HCT116 (cell line): ENCODE measurements at regions not wholly inside any gene's neighbourhood (a gene's known extent, or its start where the extent isn't known, plus 50 kb on each side); places are given as distances from the start of the nearest gene placed in this dataset.

ENCODE experiments used
- ATAC-seq: fragments of 200-7000 bp; cut with Tn5 transposase; 2 replicates; pipeline ENCODE4 v1.9.1; 2020; ENCODE audit warnings: mild to moderate bottlenecking, moderate library complexity
- BruUV-seq: library from RNA; stranded (reverse); fragments of 400-500 nt; replicated peaks from 2 replicates; lab custom pipeline; 2021; lab: Mats Ljungman, UMichigan
- CTCF ChIA-PET: fragments of 300-600 bp; sonication (Branson Sonifier 250); formaldehyde crosslinking; loops from one replicate; lab custom pipeline; 2021; ENCODE audit warnings: antibody characterized with exemption; lab: Charles Lee
- POLR2A ChIA-PET: fragments of 300-600, 350-600 bp; sonication (Branson Sonifier 250); formaldehyde crosslinking; loops from one replicate; lab custom pipeline; 2021; ENCODE audit warnings: antibody characterized with exemption; lab: Charles Lee
- RAD21 ChIA-PET, 2 experiments: fragments of 300-600 bp; sonication (Branson Sonifier 250); formaldehyde crosslinking; loops; one replicate each; lab custom pipeline; 2023; ENCODE audit warnings: low total read pairs in 2 of 2; ENCODE audit not compliant: uncharacterized antibody in 2 of 2, unreplicated experiment in 2 of 2, low non-redundant PET in 1 of 2; lab: Charles Lee
- DNase-seq: peaks from one replicate; pipeline ENCODE4 v3.0.0-alpha.2; 2010; ENCODE audit warnings: low read depth, low spot score
- H2AFZ ChIP-seq: fragments of 200-600 bp; shearing (Covaris generic), sonication (generic); 2 replicates; pipeline ENCODE4 v1.6.1; 2017; ENCODE audit warnings: low read depth, mixed run types, mixed read lengths, antibody characterized with exemption, low read length; ENCODE audit not compliant: poor library complexity, severe bottlenecking
- H3K27ac ChIP-seq: 2 replicates; pipeline ENCODE4 v1.5.1; 2012; ENCODE audit warnings: low read depth, low read length
- H3K27me3 ChIP-seq: fragments of 200-600 bp; sonication (generic); 2 replicates; pipeline ENCODE4 v1.6.1; 2016; ENCODE audit warnings: mixed run types, low read length, mixed read lengths; ENCODE audit not compliant: insufficient read depth
- H3K36me3 ChIP-seq, 2 experiments: fragments of 200-500 bp in 1 of 2; fragments of 200-600 bp in 1 of 2; sonication (Bioruptor generic) in 1 of 2; sonication (generic) in 1 of 2; 2 replicates each; pipeline versions ENCODE4 v1.5.1 to v1.6.1; 2014 to 2016; ENCODE audit warnings: low read length in 2 of 2, inconsistent platforms in 1 of 2, mixed read lengths in 1 of 2, mixed run types in 1 of 2; ENCODE audit not compliant: insufficient read depth in 2 of 2, control insufficient read depth in 1 of 2
- H3K4me1 ChIP-seq, 2 experiments: fragments of 200-600 bp in 1 of 2; sonication (generic) in 1 of 2; 2 replicates each; pipeline versions ENCODE4 v1.5.1 to v1.6.1; 2012 to 2017; ENCODE audit warnings: low read length in 2 of 2, inconsistent platforms in 1 of 2, mild to moderate bottlenecking in 1 of 2, mixed read lengths in 1 of 2, mixed run types in 1 of 2, moderate library complexity in 1 of 2; ENCODE audit not compliant: insufficient read depth in 2 of 2, control insufficient read depth in 1 of 2
- H3K4me2 ChIP-seq: fragments of 200-600 bp; sonication (generic); 2 replicates; pipeline ENCODE4 v1.6.1; 2017; ENCODE audit warnings: mixed run types, low read length, mixed read lengths
- H3K4me3 ChIP-seq, 2 experiments: fragments of 200-600 bp in 1 of 2; sonication (generic) in 1 of 2; replicated peaks in 1 of 2; 2 replicates each; pipeline ENCODE4 v1.5.1; 2011 to 2016; ENCODE audit warnings: low read length in 2 of 2, control low read depth in 1 of 2, low read depth in 1 of 2, mild to moderate bottlenecking in 1 of 2, mixed read lengths in 1 of 2, mixed run types in 1 of 2
- H3K79me2 ChIP-seq: fragments of 200-600 bp; sonication (generic); 2 replicates; pipeline ENCODE4 v1.6.1; 2017; ENCODE audit warnings: mild to moderate bottlenecking, mixed run types, low read length, moderate library complexity, mixed read lengths; ENCODE audit not compliant: insufficient read depth
- H3K9ac ChIP-seq: fragments of 200-600 bp; sonication (generic); 2 replicates; pipeline ENCODE4 v1.6.1; 2016; ENCODE audit warnings: low read length, mixed read lengths
- H3K9me2 ChIP-seq: fragments of 200-600 bp; sonication (generic), shearing (Covaris generic); 2 replicates; pipeline ENCODE4 v1.6.1; 2017; ENCODE audit warnings: mixed run types, mild to moderate bottlenecking, moderate library complexity; ENCODE audit not compliant: insufficient read depth
- H3K9me3 ChIP-seq, 2 experiments: fragments of 200-500 bp in 1 of 2; fragments of 200-600 bp in 1 of 2; sonication (Bioruptor generic) in 1 of 2; sonication (generic) in 1 of 2; 2 replicates each; pipeline ENCODE4 v1.6.1; 2014 to 2017; ENCODE audit warnings: low read length in 2 of 2, mixed read lengths in 2 of 2, inconsistent platforms in 1 of 2, low read depth in 1 of 2, mild to moderate bottlenecking in 1 of 2, mixed run types in 1 of 2, moderate library complexity in 1 of 2; ENCODE audit not compliant: control insufficient read depth in 1 of 2, insufficient read depth in 1 of 2
- H4K20me1 ChIP-seq: fragments of 200-600 bp; sonication (generic), shearing (Covaris generic); 2 replicates; pipeline ENCODE4 v1.6.1; 2017; ENCODE audit warnings: mixed run types, mild to moderate bottlenecking, moderate library complexity; ENCODE audit not compliant: insufficient read depth
- CBX3 ChIP-seq: IDR thresholded peaks from 2 replicates; pipeline ENCODE4 v1.6.1; 2012; ENCODE audit warnings: low read depth
- ELF1 ChIP-seq: IDR thresholded peaks from 2 replicates; pipeline ENCODE4 v1.6.1; 2012; ENCODE audit warnings: low read depth, borderline replicate concordance
- FOSL1 ChIP-seq: IDR thresholded peaks from 2 replicates; pipeline ENCODE4 v1.6.1; 2012; ENCODE audit warnings: low read depth
- JUND ChIP-seq: IDR thresholded peaks from 2 replicates; pipeline ENCODE4 v1.6.1; 2012
- RAD21 ChIP-seq: IDR thresholded peaks from 2 replicates; pipeline ENCODE4 v1.6.1; 2012; ENCODE audit warnings: low read depth, mild to moderate bottlenecking
- SRF ChIP-seq: IDR thresholded peaks from 2 replicates; pipeline ENCODE4 v1.6.1; 2012; ENCODE audit warnings: low read depth
- YY1 ChIP-seq: IDR thresholded peaks from 2 replicates; pipeline ENCODE4 v1.6.1; 2011; ENCODE audit warnings: low read length, low read depth, moderate library complexity, mild to moderate bottlenecking; ENCODE audit not compliant: insufficient replicate concordance; ENCODE audit errors: extremely low read depth
- intact Hi-C: fragments of 100-400 bp; cut with micrococcal nuclease; formaldehyde crosslinking; loops from 2 replicates; pipeline ENCODE4 v1.10.0; 2022
- TF ChIP-seq, protein P1 (sequence below): IDR thresholded peaks from 2 replicates; pipeline ENCODE4 v1.6.1; 2011; ENCODE audit warnings: mild to moderate bottlenecking, low read length, moderate library complexity; ENCODE audit not compliant: insufficient replicate concordance; ENCODE audit errors: extremely low read depth

DNA sequence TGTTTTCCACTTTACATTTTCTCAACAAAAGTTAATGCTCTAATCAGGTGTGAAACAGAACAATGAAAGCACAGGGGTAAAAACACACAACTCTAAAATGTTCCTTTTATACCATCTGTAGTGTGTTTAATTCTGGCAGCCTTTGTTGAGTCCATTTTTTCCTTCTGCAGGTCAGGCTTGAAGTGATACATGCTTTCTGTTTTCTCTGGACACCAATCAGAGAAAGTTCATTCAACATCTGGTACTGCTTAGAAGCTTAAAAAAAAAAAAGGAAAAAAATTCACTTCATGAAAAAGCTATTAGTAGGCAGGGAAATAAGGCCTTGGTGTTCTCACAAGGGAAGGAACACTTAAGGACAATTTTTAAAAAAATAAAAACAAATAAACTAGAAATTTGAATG, 231.3 kb upstream of the RHOBTB1 start:
- intact Hi-C loops: no loop called here
- no peaks in the 10 kb centered on the region for H3K9me3 ChIP-seq
- no peaks in the 10 kb centered on the region for H4K20me1 ChIP-seq
- H3K27ac ChIP-seq: no peak overlapping the region
- no peak for ATAC-seq
- CTCF ChIA-PET: no interaction called here
- RAD21 ChIA-PET: no interaction called here
- DNase-seq: no peak
- H2AFZ ChIP-seq: no peak overlapping the region
- H3K9me2 ChIP-seq: no peaks in the 10 kb centered on the region
- TF ChIP-seq, protein P1, sequence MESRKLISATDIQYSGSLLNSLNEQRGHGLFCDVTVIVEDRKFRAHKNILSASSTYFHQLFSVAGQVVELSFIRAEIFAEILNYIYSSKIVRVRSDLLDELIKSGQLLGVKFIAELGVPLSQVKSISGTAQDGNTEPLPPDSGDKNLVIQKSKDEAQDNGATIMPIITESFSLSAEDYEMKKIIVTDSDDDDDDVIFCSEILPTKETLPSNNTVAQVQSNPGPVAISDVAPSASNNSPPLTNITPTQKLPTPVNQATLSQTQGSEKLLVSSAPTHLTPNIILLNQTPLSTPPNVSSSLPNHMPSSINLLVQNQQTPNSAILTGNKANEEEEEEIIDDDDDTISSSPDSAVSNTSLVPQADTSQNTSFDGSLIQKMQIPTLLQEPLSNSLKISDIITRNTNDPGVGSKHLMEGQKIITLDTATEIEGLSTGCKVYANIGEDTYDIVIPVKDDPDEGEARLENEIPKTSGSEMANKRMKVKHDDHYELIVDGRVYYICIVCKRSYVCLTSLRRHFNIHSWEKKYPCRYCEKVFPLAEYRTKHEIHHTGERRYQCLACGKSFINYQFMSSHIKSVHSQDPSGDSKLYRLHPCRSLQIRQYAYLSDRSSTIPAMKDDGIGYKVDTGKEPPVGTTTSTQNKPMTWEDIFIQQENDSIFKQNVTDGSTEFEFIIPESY: no peak
- TF ChIP-seq FOSL1 (no peak), RAD21 (no peak), ELF1 (no peak), JUND (no peak), SRF (no peak), YY1 (no peak)
- POLR2A ChIA-PET: no interaction called here
- H3K4me2 ChIP-seq: no peak overlapping the region
- H3K4me3 ChIP-seq: no peak overlapping the region
- H3K79me2 ChIP-seq: no peaks in the 10 kb centered on the region
- no peaks in the 10 kb centered on the region for H3K4me1 ChIP-seq
- H3K9ac ChIP-seq: no peak overlapping the region
- BruUV-seq: no TSS peak
- no peaks in the 10 kb centered on the region for H3K27me3 ChIP-seq
- H3K36me3 ChIP-seq: no peaks in the 10 kb centered on the region

DNA sequence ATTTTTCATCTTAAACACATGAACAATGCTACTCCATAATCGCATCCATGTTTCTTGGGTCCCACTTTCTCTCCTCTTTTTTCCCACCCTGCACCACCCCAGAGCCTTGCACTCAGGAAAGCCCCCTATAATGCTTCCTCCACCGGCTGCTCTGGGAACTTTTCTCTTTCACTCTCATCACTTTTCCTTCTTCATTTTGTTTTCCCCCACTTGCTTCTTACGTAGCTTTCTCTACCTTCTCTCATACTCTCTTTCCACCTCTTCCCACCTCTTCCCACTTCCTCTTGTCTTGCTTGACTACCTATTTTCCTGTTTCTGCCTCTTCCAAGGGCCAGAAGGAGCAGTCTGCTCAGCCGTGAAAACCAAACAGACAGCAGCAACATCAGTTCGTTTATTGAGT, 229.5 kb upstream of the RHOBTB1 start:
- Histone ChIP-seq H3K79me2 (no peaks in the 10 kb centered on the region), H3K4me3 (no peak overlapping the region), H3K4me2 (no peak overlapping the region), H4K20me1 (no peaks in the 10 kb centered on the region), H3K27me3 (no peaks in the 10 kb centered on the region), H3K9me3 (no peaks in the 10 kb centered on the region), H3K9me2 (no peaks in the 10 kb centered on the region), H3K36me3 (no peaks in the 10 kb centered on the region), H3K4me1 (no peaks in the 10 kb centered on the region), H3K27ac (no peak overlapping the region), H3K9ac (no peak overlapping the region), H2AFZ (no peak overlapping the region)
- no TSS peak for BruUV-seq
- TF ChIP-seq ELF1: no peak
- no peak for TF ChIP-seq CBX3
- intact Hi-C loops: no loop called here
- ChIA-PET POLR2A (no interaction called here), RAD21 (no interaction called here), CTCF (no interaction called here)
- ATAC-seq (no peak), DNase-seq (no peak)
